ENCODE measurements at regions not wholly inside any gene's neighbourhood (a gene's known extent, or its start where the extent isn't known, plus 50 kb on each side); places are given as distances from the start of the nearest gene placed in this dataset.

- peak in 1 of 3 donors; percentile 1 for DNase-seq
Measured at GRCh38 chrY:15501181-15501580, 976.9 kb downstream of the NLGN4Y start.

GRCh38 chrY:15510288-15510687 lies 986.0 kb downstream of the NLGN4Y start:
- DNase-seq: no peak

- DNase-seq: no peak
Measured at GRCh38 chrY:15510984-15511650, 986.8 kb downstream of the NLGN4Y start.

- no peak for DNase-seq
Measured at GRCh38 chrY:15535131-15535530, 1010.8 kb downstream of the NLGN4Y start.

GRCh38 chrY:15535784-15536511 lies 1011.6 kb downstream of the NLGN4Y start:
- DNase-seq: peak in 1 of 3 donors; percentile 86

GRCh38 chrY:15540516-15540915 lies 1016.2 kb downstream of the NLGN4Y start:
- DNase-seq: peak in 1 of 3 donors; percentile 16

- DNase-seq: no peak
Measured at GRCh38 chrY:15546177-15546754, 1021.9 kb downstream of the NLGN4Y start.

- no peak for DNase-seq
Measured at GRCh38 chrY:15552074-15552473, 1027.7 kb downstream of the NLGN4Y start.

- no peak for DNase-seq
Measured at GRCh38 chrY:15554991-15555390, 1030.7 kb downstream of the NLGN4Y start.

- no peak for DNase-seq
Measured at GRCh38 chrY:15559169-15559568, 1034.8 kb downstream of the NLGN4Y start.

- DNase-seq: no peak
Measured at GRCh38 chrY:15560840-15561239, 1036.5 kb downstream of the NLGN4Y start.

GRCh38 chrY:15561501-15562289 lies 1037.4 kb downstream of the NLGN4Y start:
- no peak for DNase-seq

- DNase-seq: peak in 1 of 3 donors; percentile 68
Measured at GRCh38 chrY:15577886-15578285, 1053.6 kb downstream of the NLGN4Y start.

GRCh38 chrY:15578761-15579160 lies 1054.4 kb downstream of the NLGN4Y start:
- DNase-seq: peak in 2 of 3 donors; percentile 41 to 47

GRCh38 chrY:15579245-15579644 lies 1054.9 kb downstream of the NLGN4Y start:
- no peak for DNase-seq

- no peak for DNase-seq
Measured at GRCh38 chrY:15583111-15583510, 1058.8 kb downstream of the NLGN4Y start.

- no peak for DNase-seq
Measured at GRCh38 chrY:15592957-15593356, 1068.6 kb downstream of the NLGN4Y start.

- no peak for DNase-seq
Measured at GRCh38 chrY:15593476-15594160, 1069.3 kb downstream of the NLGN4Y start.

- DNase-seq: no peak
Measured at GRCh38 chrY:15594179-15594578, 1069.8 kb downstream of the NLGN4Y start.

- DNase-seq: no peak
Measured at GRCh38 chrY:15600565-15600964, 1076.2 kb downstream of the NLGN4Y start.

- no peak for DNase-seq
Measured at GRCh38 chrY:15624370-15624769, 1100.0 kb downstream of the NLGN4Y start.

GRCh38 chrY:15624928-15625327 lies 1100.6 kb downstream of the NLGN4Y start:
- no peak for DNase-seq

Measured in muscle of back (tissue), 3 donors.